HG03103 (cell line): ENCODE measurements at regions not wholly inside any gene's neighbourhood (a gene's known extent, or its start where the extent isn't known, plus 50 kb on each side); places are given as distances from the start of the nearest gene placed in this dataset.
"Not testable (repeated sequence)": the region's sequence is repeated elsewhere in the genome, so short reads cannot be mapped to it uniquely, and the experiment has no call there.

ENCODE experiments used
- ATAC-seq: cut with Tn5 transposase; IDR thresholded peaks from one replicate; pipeline ENCODE4 v1.9.1; 2021; ENCODE audit warnings: low read depth; ENCODE audit not compliant: unreplicated experiment

DNA sequence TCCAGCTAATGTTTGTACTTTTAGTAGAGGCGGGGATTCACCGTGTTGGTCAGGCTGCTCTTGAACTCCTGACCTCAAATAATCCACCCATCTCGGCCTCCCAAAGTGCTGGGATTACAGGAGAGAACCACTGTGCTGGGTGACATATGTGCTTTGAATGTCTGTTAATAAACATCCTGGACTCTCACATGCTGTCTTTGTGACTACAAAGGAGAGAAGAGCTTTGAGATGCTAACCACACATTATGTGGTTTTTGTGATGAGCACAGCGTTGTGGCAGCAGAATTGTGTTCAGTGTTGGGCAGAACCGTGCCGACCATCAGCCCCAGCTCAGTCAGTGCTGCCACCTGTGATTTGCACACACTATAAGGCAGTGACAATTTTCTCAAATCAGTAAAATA lies 500.1 kb upstream of the KLF6 start:
- ATAC-seq, result no peak

DNA sequence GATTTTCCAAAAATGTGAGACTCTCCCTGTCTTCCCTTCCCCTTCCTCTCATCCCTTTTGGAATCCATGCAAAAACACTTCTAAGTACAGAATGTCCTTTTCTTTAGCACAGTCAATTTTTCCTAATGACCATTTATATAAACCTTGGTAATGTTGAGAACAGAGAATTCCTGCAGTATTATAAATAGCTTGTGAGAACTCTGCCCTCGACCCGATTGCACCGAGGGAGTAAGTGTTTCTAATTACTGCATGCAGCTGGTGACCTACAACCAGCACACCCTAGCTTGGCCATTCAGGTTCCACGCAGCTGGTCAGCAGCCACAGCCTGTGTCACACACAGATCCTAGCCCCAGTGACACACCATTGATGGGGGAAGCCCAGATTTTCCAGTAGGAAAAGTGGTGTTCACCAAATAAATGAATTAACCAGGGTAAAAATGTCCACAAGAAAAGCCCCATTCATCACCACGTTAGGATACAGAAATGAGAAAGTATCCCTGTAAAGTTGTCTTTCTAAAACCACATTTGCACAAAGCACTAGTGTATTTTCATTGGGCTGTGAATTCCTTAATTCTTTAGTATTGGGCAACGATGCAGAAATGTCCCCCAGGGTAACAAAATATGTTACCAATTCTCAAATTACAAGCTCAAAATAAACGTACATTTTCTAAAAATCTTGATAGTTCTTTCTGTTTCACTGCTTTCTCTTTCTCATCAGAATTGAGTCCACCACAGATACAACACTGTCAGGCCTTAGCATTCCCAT lies 499.0 kb upstream of the KLF6 start:
- ATAC-seq, result no peak

DNA sequence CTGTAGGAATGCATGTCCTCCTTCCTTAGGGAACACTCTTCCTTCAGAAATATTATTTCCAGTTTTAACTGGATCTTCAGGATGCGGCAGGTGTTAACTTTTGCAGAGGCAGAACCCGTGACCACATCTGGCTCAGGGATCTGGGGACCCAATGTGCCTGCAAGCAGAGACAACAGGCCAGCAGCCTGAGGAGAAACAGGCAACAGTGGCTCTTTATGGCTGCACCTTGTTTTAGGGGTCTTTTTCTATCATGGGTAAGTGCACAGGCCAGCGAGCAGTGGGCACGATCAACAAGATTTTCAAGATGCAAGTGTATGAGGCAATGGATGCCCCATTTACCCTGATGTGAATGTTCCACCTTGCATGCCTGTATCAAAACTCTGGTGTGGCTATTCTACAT lies 497.5 kb upstream of the KLF6 start:
- no peak for ATAC-seq

DNA sequence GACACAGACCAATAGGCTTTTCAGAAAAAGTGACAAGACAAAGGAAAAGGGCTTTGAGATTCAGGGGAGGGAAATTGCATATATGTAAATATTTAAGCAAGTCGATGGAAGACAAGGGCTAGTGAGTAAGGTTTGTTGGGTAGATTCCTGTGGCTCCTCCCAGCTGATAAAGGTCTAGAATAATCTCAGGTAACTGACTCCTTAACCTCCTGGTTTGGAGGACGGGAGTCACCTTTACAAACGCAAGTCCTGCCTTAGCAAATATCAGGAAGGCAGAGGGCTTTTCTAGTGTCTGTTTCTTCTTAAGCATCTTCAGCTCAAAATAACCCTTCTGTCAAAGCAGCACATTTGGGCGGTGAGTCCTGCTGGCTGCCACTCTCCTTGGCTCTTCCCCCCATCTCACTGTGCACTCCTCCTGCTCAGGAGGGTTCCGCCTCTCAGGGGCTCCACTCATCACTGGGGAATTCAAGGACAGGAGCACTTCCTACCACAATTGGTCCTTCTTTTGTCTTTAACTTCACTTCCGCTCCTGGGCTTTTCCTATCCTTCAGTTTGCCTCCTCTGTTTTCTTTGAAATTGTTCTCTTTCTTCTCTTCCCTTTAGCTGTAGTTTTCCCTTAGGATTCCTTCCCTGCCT lies 496.3 kb upstream of the KLF6 start:
- no peak for ATAC-seq

DNA sequence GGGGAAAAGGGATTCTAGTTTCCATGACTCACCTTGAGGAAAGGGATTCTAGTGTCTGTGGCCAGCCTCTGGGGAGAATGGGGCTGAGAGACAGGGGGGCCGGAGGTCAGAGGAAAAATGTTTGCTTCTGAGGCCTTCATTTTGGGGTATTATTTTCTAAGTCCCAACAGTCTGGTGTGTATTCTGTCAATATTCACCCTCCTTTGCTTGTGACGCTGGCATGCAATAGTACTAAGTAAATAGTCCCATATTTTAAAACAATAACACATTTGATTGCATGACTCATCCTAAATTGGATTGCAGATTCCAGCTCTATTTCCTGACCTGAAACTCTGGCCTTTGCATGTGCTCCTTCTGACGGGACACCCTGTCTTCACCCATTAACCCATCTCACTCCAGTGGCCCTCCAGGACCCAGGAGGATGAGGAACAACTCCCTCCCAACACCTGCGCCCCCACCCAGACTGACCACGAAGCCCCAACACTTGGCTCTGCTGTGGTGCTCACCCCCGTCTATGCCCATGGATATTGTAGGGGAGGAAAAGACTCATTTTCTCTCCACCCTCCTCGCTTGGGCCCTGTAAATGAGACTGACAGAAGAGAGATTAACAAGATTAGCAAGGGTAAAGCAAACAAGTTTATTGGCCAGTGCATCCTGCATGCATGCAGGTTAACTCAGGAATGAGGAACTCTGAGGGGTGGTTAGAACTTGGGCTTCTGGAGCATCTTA lies 495.6 kb upstream of the KLF6 start:
- ATAC-seq, result no peak

DNA sequence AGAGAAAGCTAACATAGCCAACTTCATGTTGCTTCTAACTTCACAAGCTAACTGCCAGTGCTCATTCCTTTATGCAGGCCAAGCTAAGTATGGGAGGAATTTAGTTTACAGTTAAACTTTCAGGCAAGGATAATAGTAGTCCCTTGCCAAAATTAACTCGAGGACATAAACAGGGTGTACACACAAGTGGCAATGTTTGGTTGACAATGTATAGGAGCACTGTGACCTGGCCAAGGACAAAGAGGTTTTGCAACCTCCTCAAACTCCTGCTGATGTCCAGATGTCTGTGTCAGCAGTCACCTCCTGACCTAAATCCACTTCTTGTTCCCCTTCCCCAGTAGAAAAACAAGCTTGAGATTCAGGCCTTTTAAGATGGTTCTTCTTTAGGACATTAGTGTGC lies 494.6 kb upstream of the KLF6 start:
- no peak for ATAC-seq

DNA sequence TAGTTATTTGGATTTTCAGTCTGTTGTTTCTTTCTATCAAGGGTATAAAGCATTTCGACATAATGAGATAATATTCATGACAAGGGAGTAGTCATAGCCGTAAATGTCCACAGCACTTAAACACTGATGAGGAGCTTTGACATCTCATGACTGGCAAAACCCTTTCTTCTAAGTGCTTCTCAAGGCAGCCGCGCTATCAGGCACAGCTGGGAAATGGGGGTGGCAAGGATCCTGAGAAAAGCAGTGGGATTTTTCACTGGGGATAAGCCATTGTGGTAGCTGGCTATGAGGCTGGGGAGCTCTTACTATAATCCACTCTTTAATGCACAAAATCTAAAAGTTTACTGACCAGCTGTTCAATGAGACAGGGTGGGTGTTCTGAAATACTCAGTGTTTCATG lies 493.2 kb upstream of the KLF6 start:
- ATAC-seq, result no peak

DNA sequence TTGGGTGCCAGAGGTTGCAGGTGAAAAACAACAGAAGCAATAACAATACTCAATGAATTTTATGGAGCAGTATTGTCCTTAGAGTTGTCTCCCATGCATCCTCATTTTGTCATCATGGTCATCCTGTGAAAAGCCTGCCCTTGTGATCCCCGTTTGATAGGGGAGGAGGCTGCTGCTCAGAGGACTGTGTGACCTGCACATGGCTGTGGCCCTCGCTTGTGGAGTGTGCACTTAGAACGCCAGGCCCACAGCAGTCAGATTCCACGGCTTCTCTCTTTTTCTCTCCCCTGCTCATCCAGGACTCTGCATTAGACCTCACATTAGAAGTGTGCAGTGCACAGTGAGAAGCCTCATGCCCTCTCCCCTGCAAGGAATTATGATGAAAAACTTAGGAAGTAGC lies 491.1 kb upstream of the KLF6 start:
- ATAC-seq, result no peak

DNA sequence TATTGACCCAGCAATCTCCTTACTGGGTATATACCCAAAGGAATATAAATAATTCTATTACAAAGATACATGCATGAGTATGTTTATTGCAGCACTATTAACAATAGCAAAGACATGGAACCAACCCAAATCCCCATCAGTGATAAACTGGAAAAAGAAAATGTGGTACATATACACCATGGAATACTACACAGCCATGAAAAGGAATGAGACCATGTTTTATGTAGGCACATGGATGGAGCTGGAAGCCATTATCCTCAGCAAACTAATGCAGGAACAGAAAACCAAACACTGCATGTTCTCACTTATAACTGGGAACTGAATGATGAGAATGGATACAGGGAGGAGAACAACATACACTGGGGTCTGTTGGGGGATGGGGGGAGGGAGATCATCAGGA lies 489.7 kb upstream of the KLF6 start:
- ATAC-seq, result not testable (repeated sequence)

DNA sequence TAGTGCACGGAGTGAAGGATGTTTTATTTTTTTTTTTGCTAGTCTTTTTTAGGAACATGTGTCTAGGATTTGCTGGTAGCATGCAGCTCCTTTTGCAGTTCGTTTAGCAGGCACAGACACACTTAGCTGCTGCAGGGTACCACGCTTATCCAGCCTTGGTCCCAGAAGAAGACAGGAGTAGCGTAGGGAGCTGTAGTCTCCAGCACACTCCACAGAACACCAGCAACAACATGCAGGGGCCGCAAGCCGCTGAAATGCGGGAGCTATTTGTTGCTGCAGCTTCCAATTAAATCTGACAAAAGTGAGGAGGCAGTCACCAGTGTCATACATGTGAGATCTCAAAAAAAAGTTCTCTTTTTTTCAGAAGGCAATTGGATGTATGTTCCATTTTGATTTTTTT lies 486.2 kb upstream of the KLF6 start:
- ATAC-seq, result no peak

DNA sequence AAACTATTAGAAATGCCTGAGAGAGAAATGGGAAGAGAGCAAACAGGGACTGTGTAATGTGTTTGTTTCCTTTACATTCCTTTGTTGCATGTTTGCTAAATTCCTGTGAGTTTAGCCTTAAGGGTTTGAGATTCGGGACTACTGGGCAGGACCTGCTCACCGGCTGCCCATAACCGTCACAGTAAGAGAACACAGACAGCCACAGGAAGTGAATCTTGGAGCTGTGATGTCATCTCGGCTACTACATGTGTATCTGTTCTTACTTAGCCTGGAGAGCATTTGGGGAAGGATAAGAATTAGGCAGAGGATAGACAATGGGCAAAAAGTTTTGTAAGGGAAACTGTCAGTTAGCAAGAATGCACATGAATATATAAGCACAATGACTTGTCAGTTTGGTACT lies 485.1 kb upstream of the KLF6 start:
- no peak for ATAC-seq

DNA sequence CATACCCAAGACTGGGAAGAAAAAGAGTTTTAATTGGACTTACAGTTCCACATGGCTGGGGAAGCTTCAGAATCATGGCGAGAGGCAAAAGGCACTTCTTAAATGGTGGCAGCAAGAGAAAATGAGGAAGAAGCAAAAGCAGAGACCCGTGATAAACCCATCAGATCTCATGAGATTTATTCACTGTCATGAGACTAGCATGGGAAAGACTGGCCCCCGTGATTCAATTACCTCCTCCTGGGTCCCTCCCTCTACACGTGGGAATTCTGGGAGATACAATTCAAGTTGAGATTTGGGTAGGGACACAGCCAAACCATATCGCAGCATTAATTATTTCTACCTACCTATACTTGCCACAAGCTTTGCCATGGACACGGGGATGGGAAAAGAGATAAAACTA lies 483.5 kb upstream of the KLF6 start:
- ATAC-seq, result not testable (repeated sequence)

DNA sequence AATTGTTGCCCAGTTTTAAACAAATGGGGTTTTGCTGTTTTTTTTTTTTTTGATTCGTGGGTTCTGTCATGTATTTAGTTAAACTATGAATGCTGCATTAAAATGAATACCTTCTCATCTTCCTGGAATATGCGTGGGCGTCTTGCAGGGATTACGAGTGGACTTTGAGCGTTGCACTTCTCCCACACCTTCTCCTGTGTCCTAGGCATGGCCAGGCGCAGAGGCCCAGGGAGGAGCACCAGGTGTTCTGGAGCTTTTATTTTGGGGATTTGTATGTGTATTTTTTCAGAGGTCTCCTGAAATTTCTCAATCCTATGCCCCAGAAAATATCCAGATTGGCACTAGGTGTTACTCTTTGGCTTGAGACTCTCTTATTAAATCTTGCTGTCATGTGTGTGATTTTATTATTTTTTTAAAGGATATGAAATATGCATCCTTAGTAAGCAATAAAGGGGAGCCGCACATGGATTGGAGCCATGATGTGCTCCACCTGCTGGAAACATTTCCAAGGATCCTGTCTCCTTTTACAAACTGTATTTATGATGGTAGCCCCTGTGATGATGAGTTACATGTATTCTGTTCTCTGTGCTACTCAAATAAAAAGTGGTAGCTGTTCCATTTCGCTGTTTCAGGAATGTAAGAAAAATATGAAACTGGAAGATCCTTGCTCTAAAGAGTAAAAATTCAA lies 482.2 kb upstream of the KLF6 start:
- no peak for ATAC-seq

DNA sequence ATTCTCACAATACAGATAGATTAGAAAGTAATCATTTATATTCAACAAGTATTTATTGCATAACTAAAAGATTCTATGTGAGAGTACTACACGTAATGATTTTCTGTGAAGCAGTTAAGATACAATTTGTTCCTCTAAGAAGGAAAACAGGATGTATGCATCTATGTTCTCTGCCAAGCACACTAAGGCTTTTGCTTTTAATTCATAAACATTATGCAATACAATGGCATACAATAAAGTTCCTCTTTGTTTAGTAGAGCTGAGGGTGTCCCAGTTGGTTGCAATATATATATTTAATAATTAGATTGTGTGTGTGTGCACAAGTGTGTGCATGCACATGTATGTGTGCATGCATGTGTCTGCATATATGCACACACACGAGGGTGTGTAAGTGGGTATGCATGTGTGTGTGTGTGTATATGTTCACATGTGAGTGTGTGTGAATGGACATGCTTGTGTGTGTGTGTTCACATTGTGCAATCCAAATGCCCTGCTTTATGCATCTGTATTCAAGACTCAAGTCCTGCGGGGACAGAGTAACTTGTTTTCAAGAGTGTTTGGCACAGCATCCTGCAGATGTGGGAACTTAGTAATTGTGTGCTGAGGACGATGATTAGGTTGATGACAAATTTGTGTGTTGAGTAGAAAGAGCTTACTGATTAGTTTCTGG lies 481.5 kb upstream of the KLF6 start:
- ATAC-seq, result no peak

DNA sequence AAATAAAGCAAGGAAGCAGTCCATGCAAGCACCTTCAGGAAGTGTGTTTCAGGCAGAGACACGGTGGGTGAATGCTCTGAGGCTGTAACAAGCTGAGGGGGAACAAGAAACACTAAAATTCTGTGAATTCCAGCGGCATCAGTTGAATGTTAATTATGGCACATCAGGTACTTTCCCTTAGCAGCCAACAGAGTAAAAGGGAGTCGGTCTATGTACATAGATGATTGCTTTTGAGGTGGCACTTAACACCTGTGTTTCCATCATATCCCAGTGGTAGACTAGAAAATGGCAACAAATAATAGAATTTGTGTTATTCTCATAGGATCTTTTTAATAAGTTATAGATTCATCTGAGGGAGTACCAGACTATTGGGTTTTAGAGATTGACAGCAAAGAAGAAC lies 481.0 kb upstream of the KLF6 start:
- no peak for ATAC-seq

DNA sequence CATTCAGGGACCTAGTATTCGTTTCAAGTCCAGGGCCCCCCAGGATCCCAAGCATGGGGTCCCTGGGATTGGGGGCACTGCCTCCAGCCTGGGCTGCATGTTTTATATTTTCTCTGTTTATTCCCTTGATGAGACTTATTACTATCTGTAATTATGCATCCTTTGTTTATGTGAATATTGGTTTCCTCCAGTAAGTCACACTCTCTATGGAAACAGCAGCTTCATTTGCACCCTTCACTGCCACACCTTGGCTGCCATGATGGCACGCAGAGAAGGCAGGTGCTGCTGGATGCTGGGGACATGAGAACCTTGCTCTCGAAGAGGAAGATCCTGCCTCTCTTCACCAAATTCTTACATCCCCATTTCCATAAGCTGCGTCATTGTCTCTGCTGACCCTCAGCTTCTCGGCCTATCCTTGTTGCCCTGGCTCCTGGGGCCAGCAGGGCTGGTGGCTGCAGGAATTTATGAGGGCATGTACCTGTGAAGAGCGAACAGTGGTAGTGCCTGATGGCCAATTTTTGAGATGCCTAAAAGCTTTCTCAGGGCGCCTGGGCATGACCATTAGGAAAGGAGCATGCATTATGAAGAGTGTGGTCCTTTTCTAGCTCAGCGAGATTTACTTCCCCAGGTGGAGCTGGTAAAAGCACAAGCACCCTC lies 479.3 kb upstream of the KLF6 start:
- ATAC-seq, result no peak

DNA sequence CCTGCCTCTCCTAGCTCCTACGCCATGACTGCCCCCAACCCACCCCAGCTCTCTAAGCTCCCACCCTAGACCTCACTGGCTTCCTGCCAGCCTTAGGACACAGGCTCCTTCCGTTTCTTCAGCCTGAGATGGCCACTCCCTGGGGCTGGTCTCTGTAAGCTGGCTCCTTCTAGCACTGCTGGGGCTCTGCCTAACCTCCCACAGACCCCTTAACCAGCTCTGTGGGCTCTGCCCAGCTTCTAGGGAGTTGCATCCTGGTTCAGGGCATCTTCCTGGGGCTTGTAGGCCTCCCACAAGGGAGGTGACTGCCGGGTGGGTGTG lies 478.6 kb upstream of the KLF6 start:
- no peak for ATAC-seq

DNA sequence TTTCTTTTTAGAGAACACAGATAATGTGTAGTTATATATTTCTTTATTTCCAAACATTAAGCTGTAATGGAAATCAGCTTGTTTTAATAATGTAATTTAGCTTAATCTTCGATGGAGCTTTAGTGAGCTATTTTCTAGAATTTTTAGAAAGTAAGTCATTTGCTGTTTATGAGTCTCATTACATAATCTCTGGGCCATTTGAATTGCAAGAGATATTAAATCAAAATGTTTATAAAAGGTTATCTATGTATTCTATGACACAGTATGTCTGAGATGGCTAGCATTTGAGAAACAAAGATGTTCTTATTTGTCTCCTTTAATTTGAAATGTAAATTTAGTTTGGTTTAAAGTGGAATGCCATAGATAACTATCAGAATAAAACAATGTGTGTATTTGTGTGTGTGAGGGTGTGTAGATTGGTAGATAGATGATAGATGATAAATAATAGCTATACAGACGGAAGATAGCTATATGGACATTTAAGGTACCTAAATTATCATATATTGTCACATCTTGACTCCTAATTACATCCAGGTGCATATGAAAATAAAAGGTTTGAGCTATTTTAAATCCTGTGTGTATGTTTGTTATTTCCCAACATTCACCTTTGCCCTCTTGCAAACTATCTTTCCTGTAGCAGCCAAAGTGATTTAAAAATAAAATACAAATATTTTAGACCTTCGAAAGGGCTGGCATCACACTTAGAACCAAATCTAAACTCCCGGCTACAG lies 478.0 kb upstream of the KLF6 start:
- no peak for ATAC-seq

DNA sequence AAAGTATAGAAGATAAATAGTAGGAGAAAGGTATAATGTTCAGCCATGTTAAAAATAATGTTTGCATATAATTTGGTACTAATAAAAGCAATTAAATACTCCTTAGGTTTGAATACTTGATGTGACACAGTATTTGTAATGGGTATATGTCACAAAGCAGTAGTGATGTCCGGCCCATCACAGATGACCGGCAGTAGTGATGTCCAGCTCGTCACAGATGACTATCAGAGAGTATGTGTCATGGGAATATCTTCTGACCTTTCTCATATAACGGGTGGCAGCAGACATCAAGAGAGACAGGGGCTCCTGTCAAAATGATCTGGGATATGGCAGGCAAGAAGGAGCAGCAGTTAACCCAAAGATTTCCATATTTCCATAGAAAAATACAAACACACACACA lies 477.4 kb upstream of the KLF6 start:
- no peak for ATAC-seq
